A673 (cell line): ENCODE measurements at regions not wholly inside any gene's neighbourhood (a gene's known extent, or its start where the extent isn't known, plus 50 kb on each side); places are given as distances from the start of the nearest gene placed in this dataset.

Experiments
- CTCF ChIP-seq: fragments of 300-800, 200-600 bp; sonication (generic); conservative IDR thresholded peaks from 2 replicates; pipeline ENCODE4 v1.5.1; 2017; ENCODE audit warnings: low read depth, mild to moderate bottlenecking, antibody characterized with exemption, low read length, moderate library complexity, mixed read lengths
- EZH2 ChIP-seq: fragments of 200-600 bp; sonication (generic); IDR thresholded peaks from 2 replicates; pipeline ENCODE4 v1.6.1; 2017; ENCODE audit warnings: borderline replicate concordance, low read depth, mild to moderate bottlenecking, mixed read lengths, antibody characterized with exemption, low read length; ENCODE audit not compliant: poor library complexity, severe bottlenecking

GRCh38 chr7:45515346-45515745, 58.8 kb upstream of the ADCY1 start:
- no peak for TF ChIP-seq CTCF
- no peak for TF ChIP-seq EZH2
